ENCODE measurements at regions not wholly inside any gene's neighbourhood (a gene's known extent, or its start where the extent isn't known, plus 50 kb on each side); places are given as distances from the start of the nearest gene placed in this dataset.

- no peak for TF ChIP-seq REST (IDR thresholded peaks at IDR 0.05; ENCODE audit: low read depth, low read length)
- TF ChIP-seq CTCF (IDR thresholded peaks at IDR 0.05 in 2 of 3, conservative IDR thresholded peaks at IDR 0.05 in 1 of 3; ENCODE audit: control insufficient read depth in 2 of 3, extremely low read depth in 1 of 3, insufficient read depth in 1 of 3, low read depth in 3 of 3, low read length in 3 of 3), result peak in 2 of 3 experiments; percentile 20 to 47; a peak in 4 of 6 replicates
- no peak for TF ChIP-seq SUZ12 (IDR thresholded peaks at IDR 0.05; ENCODE audit: unreplicated experiment)
- no peak for TF ChIP-seq POLR2A (IDR thresholded peaks at IDR 0.05; ENCODE audit: low read depth, low read length)
- TF ChIP-seq CEBPZ (IDR thresholded peaks at IDR 0.05; ENCODE audit: low read depth, low read length), result no peak
- TF ChIP-seq CREB1 (IDR thresholded peaks at IDR 0.05; ENCODE audit: low read depth), result no peak
These were observed 505.9 kb downstream of the FLRT2 start for GRCh38 chr14:86035882-86036281.
